ENCODE measurements at regions not wholly inside any gene's neighbourhood (a gene's known extent, or its start where the extent isn't known, plus 50 kb on each side); places are given as distances from the start of the nearest gene placed in this dataset.

- TF ChIP-seq ZFX (IDR thresholded peaks at IDR 0.05) (no peak), CTCF (conservative IDR thresholded peaks at IDR 0.05) (no peak)
- H3K27ac ChIP-seq, result no peak overlapping the region
These were observed 84.0 kb downstream of the RND3 start for GRCh38 chr2:150403457-150403856.

DNA sequence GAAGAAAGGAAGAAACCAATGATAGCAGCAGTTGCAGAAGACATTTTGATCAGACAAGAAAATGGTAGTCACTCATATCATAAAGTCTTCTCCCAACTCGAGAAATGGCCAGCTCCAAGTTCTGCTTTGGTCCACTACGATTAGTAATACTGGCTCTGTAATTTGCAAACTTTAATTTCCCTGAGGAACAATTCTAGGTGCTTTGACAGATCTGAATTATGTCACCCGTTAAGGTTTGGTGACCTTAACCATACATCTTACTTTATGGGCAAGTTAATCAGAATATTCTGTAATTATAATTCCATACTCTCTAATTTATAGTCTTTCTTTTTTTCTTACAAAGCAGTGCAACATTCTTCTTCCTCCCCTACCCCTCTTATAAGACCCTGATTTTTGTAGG lies 84.5 kb downstream of the RND3 start:
- no peak for TF ChIP-seq CTCF (conservative IDR thresholded peaks at IDR 0.05)
- no peak for TF ChIP-seq ZFX (IDR thresholded peaks at IDR 0.05)
- no peak overlapping the region for H3K27ac ChIP-seq

GRCh38 chr2:150400849-150401248 lies 86.6 kb downstream of the RND3 start:
- TF ChIP-seq CTCF (conservative IDR thresholded peaks at IDR 0.05) (no peak), ZFX (IDR thresholded peaks at IDR 0.05) (no peak)
- no peak overlapping the region for H3K27ac ChIP-seq

DNA sequence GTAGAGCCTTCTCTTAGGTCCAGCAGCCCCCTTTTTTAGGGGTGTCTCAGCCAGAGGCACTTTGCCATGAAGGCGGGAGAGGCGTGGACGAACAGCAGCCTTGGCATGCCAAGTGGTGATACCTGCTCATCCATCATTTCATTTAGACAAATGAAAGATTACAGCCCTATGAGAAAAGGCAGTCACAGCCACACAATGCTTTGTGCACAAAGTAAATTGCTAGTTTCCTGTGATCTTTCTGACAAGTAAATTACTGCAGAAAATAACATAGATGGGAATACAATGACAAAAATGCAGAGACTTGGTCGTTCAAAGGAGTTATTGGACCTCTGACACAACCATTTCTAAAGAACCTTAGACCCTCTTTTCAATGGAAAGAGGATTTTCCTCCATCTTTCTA lies 94.9 kb downstream of the RND3 start:
- H3K27ac ChIP-seq, result no peak overlapping the region
- TF ChIP-seq ZFX (IDR thresholded peaks at IDR 0.05), result no peak
- no peak for TF ChIP-seq CTCF (conservative IDR thresholded peaks at IDR 0.05)

GRCh38 chr2:150391779-150392178 lies 95.7 kb downstream of the RND3 start:
- TF ChIP-seq CTCF (conservative IDR thresholded peaks at IDR 0.05), result no peak
- no peak for TF ChIP-seq ZFX (IDR thresholded peaks at IDR 0.05)
- H3K27ac ChIP-seq, result no peak overlapping the region

DNA sequence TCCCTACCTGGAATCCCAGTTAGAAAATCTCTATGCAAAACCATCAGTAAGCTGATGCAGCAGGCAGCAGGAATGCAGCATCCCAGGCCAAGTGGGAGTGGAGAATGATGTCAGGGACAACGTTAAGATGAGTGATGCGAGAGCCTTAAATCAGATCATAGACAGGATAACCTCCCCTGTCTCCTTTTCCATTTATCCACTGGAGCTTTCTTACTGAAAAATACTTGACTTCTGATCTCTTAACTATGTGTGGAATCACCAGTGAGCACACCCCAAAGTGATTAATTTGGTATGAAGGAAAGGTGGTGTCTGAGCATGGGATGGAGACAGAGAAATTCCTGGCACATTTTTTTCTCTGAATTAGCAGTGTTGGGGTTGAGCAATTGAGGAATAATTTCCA lies 98.0 kb downstream of the RND3 start:
- no peak for TF ChIP-seq ZFX (IDR thresholded peaks at IDR 0.05)
- H3K27ac ChIP-seq, result no peak overlapping the region

GRCh38 chr2:150388289-150388625 lies 99.2 kb downstream of the RND3 start:
- no peak overlapping the region for H3K27ac ChIP-seq
- no peak for TF ChIP-seq CTCF (conservative IDR thresholded peaks at IDR 0.05)
- no peak for TF ChIP-seq ZFX (IDR thresholded peaks at IDR 0.05)

GRCh38 chr2:150387586-150388288 lies 99.7 kb downstream of the RND3 start:
- no peak overlapping the region for H3K27ac ChIP-seq
- TF ChIP-seq ZFX (IDR thresholded peaks at IDR 0.05) (no peak), CTCF (conservative IDR thresholded peaks at IDR 0.05) (no peak)

All from C4-2B (cell line).